ENCODE measurements at regions not wholly inside any gene's neighbourhood (a gene's known extent, or its start where the extent isn't known, plus 50 kb on each side); places are given as distances from the start of the nearest gene placed in this dataset.

DNA sequence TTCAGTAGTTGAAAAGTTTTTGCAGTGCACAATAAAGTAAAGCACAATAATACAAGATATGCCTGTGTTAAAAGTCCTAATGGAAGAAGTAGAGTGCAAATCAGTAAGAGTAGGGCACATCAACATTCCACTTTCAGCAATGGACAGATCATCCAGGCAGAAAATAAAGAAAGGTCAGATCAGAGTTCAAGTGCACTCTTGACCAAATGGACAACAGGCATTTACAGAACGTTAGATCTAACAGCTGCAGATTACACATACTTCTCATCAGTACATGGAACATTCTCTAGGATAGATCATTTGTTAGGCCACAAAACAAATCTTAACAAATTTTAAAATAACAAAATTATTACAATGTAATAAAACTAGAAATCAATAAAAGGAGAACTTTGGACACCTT lies 1373.5 kb upstream of the PABPC4L start:
- TF ChIP-seq EZH2 (IDR thresholded peaks at IDR 0.05) = no peak
- TF ChIP-seq POLR2AphosphoS5 (IDR thresholded peaks at IDR 0.05; ENCODE audit: borderline replicate concordance, low read depth, low read length) = no peak

Measured in SK-N-MC (cell line).